AG08396 (cell line): ENCODE measurements at regions not wholly inside any gene's neighbourhood (a gene's known extent, or its start where the extent isn't known, plus 50 kb on each side); places are given as distances from the start of the nearest gene placed in this dataset.
"Not testable (repeated sequence)": the region's sequence is repeated elsewhere in the genome, so short reads cannot be mapped to it uniquely, and the experiment has no call there.

Experiments used
- DNase-seq: peaks from one replicate; pipeline ENCODE4 v3.0.0; 2012; ENCODE audit warnings: low spot score, mixed read lengths

DNA sequence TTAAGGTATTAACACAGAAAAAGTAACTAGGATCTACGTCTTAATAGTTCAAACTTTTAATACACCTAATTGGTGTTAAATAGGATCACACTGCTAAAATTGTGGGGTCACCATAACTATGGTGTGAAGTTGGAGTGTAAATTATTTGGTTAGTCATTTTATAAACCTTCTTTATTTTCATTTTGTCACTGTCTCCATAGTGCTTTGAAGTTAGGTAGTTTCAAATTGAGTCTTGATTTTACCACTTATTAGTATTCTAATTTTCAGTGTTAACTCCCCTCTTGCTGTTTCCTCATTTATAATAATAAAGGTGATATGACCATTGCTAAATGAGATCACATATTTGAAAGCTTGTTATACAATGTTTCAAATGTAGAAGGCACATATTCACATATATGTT lies 738.1 kb upstream of the CHRM3 start:
- DNase-seq = no peak

DNA sequence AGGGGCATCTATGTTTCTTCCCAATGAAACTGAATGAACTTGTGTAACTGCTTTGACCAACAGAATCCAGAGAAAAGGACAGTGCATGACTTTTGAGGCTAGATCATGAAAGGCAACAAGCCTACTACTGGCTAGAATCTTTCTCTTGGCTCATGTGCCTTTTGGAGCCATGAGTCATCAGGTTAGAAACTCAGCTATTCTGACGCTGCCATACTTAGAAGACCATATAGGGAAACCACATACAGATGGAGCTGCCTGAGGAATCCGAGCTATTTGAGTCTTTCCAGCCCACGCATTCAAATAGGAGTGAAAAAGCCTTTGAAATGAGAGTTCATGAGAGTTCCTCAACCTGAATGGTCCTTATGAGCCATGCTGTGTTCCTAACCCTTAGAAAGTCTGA lies 738.5 kb upstream of the CHRM3 start:
- DNase-seq = peak; percentile 14

DNA sequence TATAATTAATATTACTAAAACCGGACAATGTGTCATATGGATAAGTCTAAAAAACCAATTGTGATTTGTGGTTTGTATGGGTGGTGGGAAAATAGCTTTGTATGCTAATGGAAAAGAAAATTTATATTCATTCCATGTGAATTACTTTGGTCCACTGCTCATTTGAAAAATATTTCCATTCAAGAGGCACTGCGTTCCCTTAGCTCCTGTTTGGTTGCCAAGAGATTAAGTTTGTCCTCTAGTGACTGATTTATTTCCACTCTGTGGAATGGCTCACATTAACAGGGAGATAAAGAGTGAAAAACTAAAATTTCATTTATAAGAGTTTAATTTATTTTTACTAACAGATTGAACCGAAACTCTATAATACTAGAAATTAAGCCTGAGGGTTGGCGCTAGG lies 744.1 kb upstream of the CHRM3 start:
- no peak for DNase-seq

DNA sequence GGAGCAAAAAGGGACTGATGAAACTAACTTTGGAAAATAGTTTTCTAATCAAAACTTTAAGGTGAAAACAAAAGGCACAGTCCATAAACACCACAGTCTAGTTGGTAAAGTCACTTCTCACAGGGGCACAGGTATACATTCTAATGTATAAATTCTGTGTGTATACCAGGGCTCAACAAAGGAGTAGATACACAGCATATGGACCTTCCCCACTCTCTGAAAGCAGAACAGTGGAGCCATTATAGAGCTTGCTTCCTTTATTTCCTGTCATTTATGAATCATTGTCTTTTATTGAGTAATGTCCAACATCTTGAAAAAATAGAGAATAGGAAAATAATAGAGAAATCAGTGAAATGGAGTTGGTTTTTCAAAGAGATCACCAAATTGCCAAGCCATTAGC lies 746.5 kb upstream of the CHRM3 start:
- DNase-seq = no peak

DNA sequence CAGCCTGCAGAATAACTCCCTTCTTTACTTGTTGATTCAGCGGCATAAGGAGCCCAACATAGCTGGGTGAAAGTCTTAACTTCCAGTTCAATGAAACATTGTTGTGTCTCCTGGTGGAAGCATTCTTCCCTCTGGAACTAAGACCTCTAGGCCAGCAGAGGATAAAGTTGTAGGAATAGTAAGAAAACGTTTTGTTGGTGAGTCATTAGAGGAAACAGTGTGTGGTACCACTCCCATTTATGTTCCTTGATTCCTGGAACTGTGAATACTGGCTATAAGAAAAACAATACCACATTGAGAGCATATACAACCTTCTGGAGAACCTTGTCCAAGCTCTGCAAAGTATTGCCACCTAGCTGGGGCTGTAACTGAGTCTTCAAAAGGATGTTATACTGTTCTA lies 737.4 kb upstream of the ZP4 start:
- no peak for DNase-seq

DNA sequence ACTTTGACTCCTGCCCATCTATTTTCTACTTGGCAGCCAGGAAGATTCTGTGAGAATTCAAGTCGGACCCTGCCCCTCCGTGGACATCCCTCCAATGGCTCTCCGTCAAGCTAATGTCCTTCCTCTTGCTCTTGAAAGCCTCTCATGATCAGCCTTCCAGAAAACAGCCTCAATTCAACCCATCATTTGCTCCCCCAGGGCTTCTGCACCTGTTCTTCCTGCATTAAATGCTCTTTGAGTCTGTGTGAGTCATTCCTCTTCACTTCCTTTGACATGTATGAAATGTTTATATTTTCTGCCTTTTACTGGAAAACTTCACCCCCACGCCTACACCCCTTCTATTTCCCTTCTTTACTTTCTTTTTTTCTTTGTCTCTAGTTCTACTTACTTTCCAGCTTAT lies 734.1 kb upstream of the ZP4 start:
- no peak for DNase-seq

DNA sequence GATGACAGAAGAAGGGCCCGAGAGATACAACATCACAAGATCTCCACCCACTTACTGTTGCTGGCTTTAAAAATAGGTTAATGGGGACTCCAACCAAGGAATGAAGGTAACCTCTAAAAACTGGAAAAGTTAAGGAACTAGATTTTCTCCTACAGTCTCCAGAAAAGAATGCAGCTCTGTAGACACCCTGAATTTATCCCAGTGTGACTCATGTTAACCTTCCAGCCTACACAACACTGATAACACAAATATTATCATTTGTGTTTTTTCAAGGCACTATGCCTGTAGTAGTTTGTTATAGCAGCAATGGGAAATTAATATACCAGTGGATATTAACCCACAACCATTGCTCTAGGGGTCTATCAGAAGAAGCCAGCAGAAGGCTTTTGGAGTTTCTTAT lies 730.7 kb upstream of the ZP4 start:
- no peak for DNase-seq

DNA sequence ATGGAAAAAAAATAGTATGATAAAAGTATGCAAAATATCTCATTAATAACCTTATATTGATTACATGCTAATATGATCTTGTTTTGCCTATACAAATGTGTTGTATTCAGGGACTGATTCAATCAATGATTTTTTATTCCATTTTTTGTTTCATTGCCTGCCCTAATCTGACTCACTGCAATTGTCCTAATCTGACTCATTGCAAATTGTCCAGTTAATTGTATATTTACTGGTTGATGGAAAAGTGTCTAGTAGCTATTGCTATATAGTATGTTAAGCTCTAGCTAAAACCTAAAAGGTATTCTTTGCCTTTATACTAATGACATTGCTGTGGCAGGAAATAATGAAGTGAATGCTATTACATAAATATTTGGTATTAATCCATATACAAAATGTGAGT lies 728.9 kb upstream of the ZP4 start:
- no peak for DNase-seq

DNA sequence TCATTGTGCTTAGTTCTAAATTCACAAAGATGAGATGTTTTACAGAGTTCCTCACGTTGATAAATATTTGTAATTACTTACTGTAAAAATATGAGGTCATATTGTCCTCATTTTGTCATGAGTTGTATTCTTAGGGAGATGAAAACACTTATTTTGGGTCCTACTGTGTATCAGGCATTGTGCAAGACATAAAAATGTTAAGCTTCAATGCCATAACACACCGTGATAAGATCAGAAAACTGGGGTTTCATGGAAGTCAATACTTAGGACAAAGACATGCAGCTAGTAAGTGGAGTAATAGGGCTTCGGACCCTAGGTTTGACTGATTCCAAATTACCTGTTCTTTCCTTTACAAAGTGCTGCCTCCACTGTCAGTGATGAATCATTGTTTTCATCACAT lies 720.7 kb upstream of the ZP4 start:
- no peak for DNase-seq

DNA sequence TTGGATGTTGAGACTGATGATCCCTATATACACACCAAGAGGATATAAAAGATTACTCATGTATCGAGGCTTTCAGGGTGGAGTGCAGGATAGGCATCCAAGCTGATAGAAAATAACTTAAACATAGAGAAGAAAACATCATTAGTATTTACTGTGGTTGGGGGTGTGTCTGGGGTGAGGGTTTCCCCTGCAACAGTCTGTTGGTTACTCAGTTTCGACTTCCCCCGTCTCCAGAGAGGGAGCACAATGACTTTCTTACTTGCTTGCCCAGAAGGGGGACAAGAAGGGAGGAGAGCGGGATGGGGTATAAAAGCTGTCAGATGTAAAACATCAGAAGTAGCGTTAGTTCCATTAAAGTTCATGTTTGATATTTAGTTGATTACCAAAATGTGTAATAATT lies 717.4 kb upstream of the ZP4 start:
- DNase-seq = no peak

DNA sequence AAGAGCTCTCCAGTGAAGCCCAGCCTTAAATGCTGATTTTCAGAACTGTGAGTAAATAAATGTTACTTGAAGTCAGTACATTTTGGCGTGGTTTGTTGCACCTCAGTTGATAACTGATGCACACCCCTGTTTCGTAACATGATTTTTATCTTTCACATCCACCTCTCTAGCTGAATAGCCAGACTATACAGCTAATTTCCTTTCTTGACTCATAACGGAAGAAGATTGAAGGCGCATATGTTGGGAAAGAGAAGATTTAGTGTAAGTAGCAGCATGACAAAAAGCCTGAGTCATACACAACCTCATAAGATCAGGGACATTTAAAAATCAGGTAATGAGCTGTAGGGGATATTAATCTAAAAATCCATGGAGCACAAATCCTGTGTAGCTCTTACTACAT lies 716.2 kb upstream of the ZP4 start:
- DNase-seq = no peak

DNA sequence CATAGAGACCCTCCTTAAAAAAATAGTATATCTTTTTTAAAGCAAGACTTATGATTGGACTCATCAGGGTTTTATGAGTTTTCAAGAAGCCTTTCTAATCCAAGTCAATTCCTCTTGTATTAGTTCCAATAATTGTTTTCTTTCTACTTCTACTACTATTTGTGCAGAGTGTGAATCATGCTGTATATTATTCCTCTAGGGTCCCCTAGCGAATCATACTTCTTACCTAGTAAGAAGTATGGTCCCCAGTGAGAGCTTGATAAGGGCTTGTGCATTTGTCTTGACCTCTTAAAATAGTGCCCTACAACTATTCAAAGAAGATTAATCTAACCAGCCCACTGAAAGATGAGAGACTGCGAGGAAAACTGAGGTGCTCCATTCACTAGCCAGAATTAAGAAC lies 715.7 kb upstream of the ZP4 start:
- DNase-seq = no peak

DNA sequence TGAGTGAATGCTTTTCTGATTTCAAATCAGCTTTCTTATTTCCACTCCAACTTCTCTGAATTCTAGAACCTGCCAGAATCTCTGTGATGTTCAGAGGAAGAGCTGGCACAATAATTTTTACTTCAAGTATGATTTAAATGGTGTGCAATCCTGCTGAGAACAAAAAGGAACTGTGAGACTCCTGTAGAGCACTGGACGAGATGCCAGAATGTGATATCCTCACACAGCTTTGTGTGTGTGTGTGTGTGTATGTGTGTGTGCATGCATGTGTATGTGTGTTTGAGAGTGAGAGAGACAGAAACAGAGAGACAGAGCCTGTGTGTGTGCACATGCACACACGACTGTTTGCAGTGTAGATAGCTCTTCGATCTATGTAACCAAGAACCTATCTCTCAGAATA lies 713.6 kb upstream of the ZP4 start:
- DNase-seq = no peak

DNA sequence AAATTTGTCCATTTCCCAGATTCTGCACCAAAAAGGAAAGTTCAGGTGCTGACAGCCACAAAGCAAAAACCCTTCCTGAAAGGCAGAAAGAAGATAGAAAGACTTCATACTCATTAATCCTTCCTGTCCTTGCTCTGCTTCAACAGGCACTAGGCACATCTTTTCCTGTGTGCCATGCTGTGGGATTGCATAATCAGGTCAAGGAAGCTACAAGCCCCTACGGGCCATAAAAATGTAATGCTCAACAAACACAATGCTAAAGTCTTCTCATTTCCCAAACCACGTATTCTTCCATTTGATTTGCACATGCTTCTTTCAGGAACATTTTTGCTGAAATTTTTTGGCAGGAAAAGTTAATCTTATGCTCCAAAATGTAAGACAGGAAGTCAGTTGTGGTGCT lies 710.9 kb upstream of the ZP4 start:
- not testable (repeated sequence) for DNase-seq

DNA sequence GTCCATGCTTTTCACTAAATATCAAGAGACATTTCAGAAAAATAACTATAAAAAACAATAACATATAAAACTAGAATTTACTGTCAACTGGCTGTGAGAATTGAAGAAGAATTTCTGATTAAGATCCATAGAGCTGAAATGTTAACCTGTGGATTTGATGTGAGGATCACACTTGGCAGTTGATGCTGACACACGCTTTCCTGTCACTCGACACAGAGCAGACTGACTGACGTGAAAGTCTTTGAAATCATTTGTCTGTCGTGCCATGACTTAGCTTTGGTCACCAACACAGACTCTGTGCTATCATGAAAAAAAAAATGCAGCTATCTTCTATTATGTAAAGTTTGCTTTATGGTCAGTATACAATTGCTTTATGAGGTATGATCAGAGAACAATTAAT lies 706.0 kb upstream of the ZP4 start:
- no peak for DNase-seq

DNA sequence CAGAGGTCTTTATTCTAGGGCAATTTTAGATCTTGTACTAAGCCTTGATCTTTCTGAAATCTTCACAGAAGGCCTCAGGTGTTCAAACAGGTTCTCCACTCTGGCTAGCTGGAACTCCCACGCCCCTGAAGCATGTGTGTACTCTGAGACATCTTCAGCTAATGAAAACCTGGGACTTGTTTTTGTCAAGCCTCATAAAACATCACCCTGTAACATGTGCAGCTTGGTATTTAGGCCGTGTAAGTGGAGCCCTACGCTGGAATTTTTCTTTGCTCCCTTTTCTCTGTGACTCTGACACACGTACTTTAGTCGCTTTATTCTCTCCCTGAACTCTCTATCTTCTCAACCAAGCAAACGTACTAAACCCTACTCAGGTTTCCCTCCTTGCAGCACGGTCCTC lies 701.9 kb upstream of the ZP4 start:
- DNase-seq = no peak

DNA sequence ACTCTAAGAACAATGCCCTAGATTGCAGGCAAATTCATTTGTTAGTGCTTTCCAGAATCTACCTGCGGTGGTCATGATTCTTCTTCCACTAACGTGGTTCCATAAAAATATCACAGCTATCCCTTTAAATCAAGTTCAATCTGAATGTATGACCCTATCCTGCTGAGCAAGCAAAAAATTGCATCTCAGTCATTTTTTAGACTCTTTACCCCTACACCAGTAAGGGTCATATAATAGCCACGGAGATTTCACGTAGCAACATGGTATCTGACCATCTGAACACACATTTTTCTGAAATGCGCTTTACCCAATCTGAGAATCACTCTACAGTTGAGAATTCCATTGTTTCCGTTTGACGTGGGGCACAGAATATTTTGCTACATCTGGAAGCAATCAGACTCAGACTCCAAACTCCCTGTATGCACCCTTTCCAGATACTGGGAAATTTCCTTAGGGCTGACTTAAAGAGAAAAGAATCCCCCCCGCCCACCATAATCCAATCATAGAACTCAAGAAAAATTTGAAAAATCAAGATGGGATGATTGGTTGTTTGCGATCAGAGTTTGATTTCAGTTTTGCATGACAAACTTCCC lies 699.2 kb upstream of the ZP4 start:
- DNase-seq = no peak

DNA sequence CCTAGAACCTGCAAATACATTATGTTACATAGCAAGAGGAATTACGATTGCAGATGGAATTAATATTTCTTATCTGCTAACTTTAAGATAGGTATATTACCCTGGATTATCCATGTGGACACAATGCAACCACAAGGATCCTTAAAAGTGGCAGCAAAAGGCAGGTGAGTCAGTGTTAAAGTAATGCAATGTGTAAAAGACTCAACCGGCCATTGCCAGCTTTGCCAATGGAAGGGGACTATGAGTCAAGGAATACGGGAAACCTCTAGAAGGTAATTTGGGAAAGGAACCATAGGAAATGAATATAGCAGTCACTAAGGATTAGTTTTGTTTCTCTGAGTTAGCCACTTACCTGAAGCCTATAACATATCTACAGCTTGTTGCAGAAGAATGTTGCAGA lies 692.1 kb upstream of the ZP4 start:
- DNase-seq = no peak

DNA sequence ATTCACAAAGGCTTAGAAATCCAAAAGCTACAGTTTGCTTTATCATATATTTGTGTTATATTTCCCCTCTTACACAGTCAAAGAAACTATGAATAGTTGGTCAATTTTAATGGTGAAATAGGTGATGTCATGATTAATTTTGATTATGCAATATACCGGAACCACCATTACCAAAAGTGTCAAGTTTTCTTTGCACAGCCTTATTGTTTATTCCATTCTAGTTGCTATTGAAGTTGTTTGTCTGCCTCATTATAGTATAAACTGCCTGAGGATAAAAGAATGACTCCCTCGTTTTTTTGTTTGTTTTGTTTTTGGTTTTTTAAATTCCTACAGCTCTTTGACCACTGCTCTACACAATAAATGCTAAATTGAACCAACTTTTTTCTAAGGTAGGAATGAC lies 690.6 kb upstream of the ZP4 start:
- no peak for DNase-seq

DNA sequence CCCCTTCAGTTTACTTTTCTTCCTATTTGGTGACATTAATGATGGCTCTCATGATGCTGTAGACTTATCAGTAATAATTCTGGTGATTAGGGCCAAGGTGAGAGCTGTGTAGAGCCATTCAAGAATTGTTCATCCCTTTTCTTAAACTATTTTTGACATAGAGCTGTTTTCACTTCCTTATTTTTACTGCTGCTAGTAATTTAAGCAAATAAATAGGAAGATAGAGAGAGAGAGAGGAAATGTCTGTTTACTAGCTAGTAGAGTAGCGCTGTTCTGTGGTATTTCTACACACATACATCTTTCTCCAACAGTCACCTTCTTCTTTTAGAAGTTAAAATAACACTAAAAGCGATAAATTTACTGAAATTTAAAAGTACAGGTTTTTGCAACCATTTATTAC lies 678.0 kb upstream of the ZP4 start:
- DNase-seq = no peak

DNA sequence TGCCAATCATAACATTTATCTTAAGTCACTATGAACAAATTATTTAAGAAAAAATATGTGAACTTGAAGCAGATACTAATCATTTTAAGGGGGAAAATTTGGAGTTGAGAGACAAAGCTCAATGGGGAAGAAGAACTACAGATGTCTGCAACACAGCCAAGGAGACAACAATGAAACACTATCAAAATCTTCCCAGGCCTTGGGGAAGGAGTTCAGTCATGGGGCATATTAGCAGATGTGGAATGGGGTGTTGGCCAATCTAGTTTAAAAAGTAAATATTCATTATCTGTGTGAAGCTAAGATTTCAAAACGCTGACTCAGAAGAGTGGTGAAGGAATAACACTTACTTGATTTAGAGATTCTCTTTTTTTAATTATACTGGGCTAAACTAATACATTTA lies 671.6 kb upstream of the ZP4 start:
- DNase-seq = no peak

DNA sequence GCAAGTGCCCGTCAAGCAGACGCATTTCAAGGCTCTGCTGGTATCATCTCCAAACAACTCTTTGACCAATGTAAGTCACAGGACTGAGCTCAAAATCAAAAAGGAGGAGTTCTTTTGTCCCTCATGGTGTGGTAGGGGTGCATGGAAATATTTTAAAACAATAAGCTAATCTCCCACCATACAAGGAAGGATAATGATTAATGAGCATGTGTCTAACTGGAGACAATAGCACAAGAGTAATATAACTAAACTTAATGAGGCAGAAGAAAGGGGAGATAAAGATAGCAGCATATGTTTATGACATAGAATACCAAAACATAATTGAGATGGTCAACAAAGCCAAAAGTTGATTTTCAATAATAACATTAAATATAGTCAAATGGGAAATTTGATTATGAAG lies 668.0 kb upstream of the ZP4 start:
- no peak for DNase-seq

DNA sequence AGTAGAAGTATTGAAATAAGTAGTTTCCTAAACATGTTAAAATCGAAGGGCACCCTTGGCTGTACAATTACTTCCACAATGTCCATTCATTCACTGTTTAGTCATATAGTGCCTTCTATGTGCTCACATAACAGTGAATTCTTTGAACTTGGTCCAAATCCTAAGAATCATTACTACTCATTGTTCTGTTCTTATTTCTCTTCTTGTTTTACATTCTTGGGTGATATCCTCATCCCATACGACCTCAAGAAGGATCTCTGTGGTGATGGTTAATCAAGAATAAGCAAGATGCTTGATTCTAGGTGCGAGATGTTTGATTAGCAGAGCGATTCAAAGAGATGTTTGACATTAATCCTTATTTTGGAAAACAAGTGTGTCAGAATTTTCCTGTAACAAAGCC lies 667.4 kb upstream of the ZP4 start:
- no peak for DNase-seq

DNA sequence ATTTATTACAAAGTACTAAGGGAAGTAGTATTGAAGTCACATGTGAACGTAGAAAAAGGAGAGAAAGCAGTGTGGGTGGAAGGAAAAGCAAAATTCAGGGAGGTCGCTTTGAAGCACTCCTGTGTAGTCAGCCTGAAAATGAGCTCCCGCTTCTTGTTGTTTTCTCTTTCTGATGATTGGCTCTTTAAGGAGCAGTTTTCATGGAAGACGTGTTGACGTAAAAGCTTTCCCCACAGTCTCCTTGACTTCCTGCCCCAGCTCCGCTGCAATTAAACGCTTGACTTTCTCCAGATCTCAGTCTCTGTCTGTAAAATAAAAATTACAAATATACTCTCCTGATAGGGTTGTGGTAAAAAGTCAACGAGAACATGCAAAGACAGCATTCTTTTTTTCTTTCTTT lies 661.5 kb upstream of the ZP4 start:
- DNase-seq = no peak

DNA sequence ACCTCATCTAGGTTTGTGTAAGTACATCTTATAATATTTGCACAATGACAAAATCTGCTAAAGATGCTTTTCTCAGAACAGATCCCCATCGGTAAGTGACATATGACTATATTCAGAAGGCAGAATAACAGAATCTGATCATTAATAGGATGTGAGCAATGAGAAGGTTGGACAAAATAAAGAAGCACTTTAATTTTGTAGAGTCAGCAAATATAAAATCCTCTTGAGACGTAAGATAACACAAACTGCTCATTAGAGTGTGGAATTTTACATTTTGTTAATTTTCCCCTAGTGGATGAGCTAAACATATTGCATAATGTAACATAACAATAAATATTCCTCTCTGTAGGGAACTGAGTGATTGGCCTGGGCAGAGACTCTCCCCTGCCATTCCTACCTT lies 658.4 kb upstream of the ZP4 start:
- DNase-seq = no peak
